GM19468 (cell line): ENCODE measurements at regions not wholly inside any gene's neighbourhood (a gene's known extent, or its start where the extent isn't known, plus 50 kb on each side); places are given as distances from the start of the nearest gene placed in this dataset.
"Not testable (repeated sequence)": the region's sequence is repeated elsewhere in the genome, so short reads cannot be mapped to it uniquely, and the experiment has no call there.

Source experiments
- ATAC-seq: cut with Tn5 transposase; IDR thresholded peaks from one replicate; pipeline ENCODE4 v1.9.1; 2021; ENCODE audit warnings: mild to moderate bottlenecking, moderate library complexity, moderate number of reproducible peaks; ENCODE audit not compliant: unreplicated experiment; ENCODE audit errors: extremely low read depth

DNA sequence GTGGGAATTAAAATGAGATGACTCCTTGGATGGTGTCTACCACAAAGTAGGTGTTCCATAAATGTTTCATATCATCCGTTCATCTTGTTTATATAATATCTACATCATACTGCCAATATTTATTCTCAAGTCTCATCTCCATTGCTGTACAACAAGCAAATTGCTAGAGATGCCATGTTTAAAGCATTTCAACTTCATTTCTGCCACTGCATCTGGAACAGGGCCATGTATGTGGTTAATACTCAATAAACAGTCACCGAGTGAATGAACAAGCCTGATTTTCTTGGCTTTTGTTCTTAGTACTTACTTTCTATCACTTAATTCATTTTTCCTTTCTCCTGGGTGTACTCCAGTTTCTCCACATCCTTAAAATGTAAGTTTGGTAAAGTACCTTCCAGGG, 107.6 kb downstream of the KCNJ2 start:
- ATAC-seq = no peak

DNA sequence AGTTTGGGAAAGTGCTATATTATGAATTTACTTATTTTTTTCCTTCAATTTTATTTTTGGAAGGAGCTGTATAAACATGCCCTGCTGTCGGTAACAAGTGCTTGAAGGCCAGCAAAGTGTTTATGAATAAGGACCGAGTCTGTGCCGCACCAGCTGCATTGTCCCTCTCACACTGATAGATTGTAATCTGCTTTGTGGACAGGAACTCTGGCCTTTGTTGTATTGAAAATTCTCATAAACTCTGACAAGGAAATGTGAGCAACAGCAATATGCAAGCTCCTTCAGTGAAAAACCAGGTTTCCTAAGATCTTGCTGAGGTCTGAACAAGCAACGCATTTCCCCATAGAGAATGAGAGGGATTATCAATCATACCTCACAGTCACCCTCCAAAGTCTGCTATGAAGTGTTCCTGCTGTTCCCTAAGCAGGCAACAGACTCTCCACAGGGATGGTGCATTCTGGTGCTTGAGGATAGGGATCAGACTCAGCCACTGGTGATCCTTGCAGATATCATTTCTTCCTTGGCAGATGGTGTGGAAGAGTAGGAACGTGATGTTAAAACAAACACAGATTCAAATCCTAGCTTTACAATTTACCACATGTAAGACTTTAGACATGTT, 109.6 kb downstream of the KCNJ2 start:
- no peak for ATAC-seq

DNA sequence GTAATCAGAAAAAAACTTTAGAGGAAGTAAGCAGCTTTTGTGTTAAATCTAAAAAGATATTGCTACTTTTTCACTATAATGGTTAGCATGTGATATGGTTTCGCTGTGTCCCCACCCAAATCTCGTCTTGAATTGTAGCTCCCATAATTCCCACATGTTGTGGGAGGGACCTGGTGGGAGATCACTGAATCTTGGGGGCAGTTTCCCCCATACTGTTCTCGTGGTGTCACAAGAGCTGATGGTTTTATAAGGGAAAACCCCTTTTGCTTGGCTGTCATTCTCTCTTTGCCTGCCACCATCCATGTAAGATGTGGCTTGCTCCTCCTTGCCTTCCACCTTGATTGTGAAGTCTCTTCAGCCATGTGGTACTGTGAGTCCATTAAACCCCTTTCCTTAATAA, 117.1 kb downstream of the KCNJ2 start:
- no peak for ATAC-seq

GRCh38 chr17:70288540-70289290, 119.4 kb downstream of the KCNJ2 start:
- ATAC-seq = no peak

DNA sequence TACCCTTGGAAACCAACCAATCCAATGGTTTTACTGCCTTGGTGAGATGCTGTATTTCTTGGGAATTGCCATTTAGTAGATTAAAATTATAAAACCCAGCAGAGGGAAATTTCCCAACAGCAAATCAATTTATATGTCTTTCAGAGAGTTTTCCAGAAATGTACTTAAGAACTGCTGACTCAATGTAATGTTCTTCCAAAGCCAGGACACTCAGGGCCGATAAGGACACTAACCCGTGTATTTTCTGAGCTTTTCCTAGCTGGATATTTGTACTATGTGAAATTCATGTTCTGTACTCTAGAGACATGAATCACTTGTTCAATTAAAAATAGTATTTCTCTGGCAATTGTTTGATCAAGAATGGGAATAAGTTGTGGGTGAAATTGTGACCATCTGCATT, 121.4 kb downstream of the KCNJ2 start:
- no peak for ATAC-seq

- ATAC-seq = no peak
These were observed 123.0 kb downstream of the KCNJ2 start for GRCh38 chr17:70292366-70292765.

GRCh38 chr17:70293564-70294310, 124.4 kb downstream of the KCNJ2 start:
- not testable (repeated sequence) for ATAC-seq

- no peak for ATAC-seq
These were observed 126.0 kb downstream of the KCNJ2 start for GRCh38 chr17:70295329-70295728.

GRCh38 chr17:70295731-70296130, 126.4 kb downstream of the KCNJ2 start:
- ATAC-seq = no peak

DNA sequence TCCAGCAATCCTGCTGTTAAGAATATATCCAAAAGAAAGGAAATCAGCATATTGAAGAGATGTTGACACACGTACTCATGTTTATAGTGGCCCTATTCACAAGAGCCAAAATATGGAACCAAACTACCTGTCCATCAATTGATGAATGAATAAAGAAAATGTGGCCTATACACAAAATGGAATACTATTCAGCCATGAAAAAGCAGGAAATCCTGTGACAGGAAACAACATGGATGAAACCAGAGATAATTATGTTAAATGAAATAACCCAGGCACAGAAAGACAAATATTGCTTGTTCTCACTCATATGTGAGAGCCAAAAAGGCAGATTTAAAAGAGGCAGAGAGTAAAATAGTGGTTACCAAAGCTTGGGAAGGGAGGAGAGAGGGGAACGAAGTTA, 127.1 kb downstream of the KCNJ2 start:
- no peak for ATAC-seq

- ATAC-seq = no peak
These were observed 128.1 kb downstream of the KCNJ2 start for GRCh38 chr17:70297397-70297796.

DNA sequence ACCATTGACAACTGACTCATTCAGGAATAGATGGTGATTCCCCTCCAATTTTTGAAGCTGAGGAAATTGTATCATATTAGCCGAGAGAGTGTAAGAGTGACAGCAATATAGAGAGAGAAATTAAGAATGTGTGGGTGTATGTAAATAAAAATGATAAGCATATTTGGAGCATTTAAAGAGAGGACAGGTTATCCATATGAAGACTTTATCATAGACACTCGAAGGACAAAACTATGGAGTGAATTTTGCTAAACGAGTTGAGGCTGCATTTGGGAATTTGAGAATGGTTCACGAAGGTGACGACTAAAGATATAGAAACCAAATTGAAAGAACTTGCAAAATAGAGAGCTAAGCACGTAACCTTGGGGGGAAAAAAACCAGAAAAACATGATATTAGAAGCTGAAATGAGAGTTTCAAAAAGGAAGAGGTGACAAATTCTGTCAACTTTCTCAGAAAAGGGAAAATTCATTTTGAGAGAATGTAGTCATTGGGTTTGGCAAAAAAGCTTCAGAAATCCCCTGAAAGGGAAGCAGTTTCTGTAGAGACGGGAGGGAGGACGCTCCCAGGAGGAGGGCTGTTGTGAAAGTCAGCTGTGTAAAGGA, 129.7 kb downstream of the KCNJ2 start:
- ATAC-seq = no peak

GRCh38 chr17:70307430-70308225, 138.3 kb downstream of the KCNJ2 start:
- ATAC-seq = no peak

DNA sequence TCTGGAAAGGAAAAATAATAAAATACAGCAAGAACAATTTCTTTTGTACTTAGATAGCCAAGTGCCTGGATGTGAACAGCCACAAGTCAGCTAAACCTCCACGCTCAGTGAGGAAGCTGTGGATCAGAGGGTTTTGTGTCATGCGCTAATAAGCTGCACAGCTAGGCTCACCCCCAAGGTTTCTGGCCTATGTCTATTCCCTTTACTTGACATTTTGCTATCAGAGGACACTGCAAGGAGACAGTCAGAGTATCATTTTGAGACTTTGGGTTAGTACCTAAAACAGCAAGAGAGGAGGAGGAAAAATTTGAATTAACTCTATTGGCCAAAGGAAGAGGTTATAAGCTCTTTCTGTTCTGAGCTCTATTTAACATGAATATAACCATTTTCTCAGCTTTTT, 139.3 kb downstream of the KCNJ2 start:
- no peak for ATAC-seq

DNA sequence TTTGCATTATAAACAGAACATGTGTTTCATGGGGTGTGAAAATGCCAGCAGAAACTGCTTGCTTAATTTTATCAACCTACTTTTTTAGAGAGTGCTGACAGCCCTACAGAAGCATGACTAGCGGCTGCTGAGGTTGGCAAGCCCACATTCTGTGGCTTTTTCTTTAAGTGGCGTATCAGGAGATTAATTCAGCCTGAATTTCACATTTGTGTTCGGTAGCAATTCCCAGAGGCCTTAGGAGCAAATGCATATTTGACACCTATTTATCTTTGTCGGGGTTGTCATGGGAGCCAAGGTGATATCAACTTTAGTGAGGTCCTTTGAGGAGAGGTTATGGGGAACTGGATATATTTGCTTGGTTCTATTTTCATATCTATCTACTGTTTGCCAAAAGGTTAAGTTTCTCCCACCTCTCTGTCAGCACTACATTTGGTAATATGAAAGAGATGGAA, 140.9 kb downstream of the KCNJ2 start:
- ATAC-seq = no peak

GRCh38 chr17:70313086-70313852, 143.9 kb downstream of the KCNJ2 start:
- ATAC-seq = no peak

DNA sequence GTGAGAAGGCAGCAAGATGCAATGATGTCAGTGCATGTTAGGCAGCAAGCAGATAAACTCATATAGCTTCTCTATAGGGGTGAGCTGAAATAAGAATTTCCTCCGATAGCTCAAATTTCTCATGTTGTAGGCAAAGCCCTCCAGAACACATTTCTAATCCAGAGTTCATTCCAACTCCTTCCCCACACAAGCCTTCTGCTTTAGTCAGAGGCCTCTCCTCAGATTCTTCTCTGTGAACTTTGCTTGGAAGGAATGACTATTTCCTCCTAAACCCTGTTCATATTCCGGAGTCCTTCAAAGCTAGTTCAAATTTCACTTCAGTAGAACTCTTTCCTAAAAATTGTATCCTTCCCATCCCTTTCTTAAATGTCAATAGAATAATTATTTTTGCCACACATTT, 144.8 kb downstream of the KCNJ2 start:
- no peak for ATAC-seq

DNA sequence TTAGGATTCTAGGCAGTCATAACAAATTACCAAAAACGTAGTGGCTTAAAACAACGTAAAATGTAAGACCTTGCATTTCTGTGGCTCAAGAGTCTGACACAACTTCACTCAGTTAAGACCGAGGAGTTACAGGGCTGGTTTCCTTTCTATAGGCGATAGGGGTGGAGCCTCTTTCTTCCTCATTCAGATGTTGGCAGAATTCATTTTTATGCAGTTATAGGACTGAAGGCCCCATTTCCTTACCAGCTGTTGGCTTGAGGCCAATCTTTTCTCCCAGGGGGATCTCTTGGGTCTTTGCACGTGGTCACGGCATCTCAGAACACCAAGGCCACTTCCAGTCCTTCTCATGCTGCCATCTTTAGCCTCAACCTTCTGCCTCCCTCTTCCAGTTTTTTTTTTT, 145.2 kb downstream of the KCNJ2 start:
- no peak for ATAC-seq

GRCh38 chr17:70317421-70317820, 148.1 kb downstream of the KCNJ2 start:
- ATAC-seq = no peak
